OCI-LY3 (cell line): ENCODE measurements at regions not wholly inside any gene's neighbourhood (a gene's known extent, or its start where the extent isn't known, plus 50 kb on each side); places are given as distances from the start of the nearest gene placed in this dataset.

ENCODE experiments used
- H2AFZ ChIP-seq: fragments of 200-600, 300-600 bp; shearing (Covaris generic); 2 replicates; pipeline ENCODE4 v1.6.0; 2014; ENCODE audit warnings: antibody characterized with exemption, low read depth, low read length
- H3K27ac ChIP-seq: fragments of 200-600, 300-600 bp; sonication (generic); 2 replicates; pipeline ENCODE4 v1.5.1; 2014; ENCODE audit warnings: mild to moderate bottlenecking, low read length, moderate library complexity, mixed read lengths
- H3K27me3 ChIP-seq: fragments of 200-600, 300-600 bp; sonication (generic); 2 replicates; pipeline ENCODE4 v1.6.1; 2014; ENCODE audit warnings: low read depth, low read length, mixed read lengths
- H3K36me3 ChIP-seq: fragments of 200-600, 300-600 bp; sonication (generic); replicated peaks from 2 replicates; pipeline ENCODE3; 2014; ENCODE audit warnings: low read depth, low read length, mixed read lengths
- H3K4me1 ChIP-seq: fragments of 300-600, 200-600 bp; sonication (generic); 2 replicates; pipeline ENCODE4 v1.6.1; 2014; ENCODE audit warnings: low read length, mixed read lengths
- H3K4me2 ChIP-seq: fragments of 200-600, 300-600 bp; sonication (generic); 2 replicates; pipeline ENCODE4 v1.6.1; 2014; ENCODE audit warnings: low read length, mixed read lengths
- H3K4me3 ChIP-seq: fragments of 300-600, 200-600 bp; sonication (generic); 2 replicates; pipeline ENCODE4 v1.5.1; 2014; ENCODE audit warnings: antibody characterized with exemption, mild to moderate bottlenecking, low read length, moderate library complexity
- H3K79me2 ChIP-seq: fragments of 300-600, 200-600 bp; shearing (Covaris generic); 2 replicates; pipeline ENCODE4 v1.6.1; 2014; ENCODE audit warnings: mild to moderate bottlenecking, low read length, mixed read lengths
- H3K9ac ChIP-seq: fragments of 300-600, 200-600 bp; shearing (Covaris generic); 2 replicates; pipeline ENCODE4 v1.6.0; 2014; ENCODE audit warnings: mild to moderate bottlenecking, low read length, moderate library complexity
- H3K9me3 ChIP-seq: fragments of 200-600, 300-600 bp; shearing (Covaris generic); 2 replicates; pipeline ENCODE4 v1.6.1; 2014; ENCODE audit warnings: low read length, mixed read lengths; ENCODE audit not compliant: insufficient read depth
- H4K20me1 ChIP-seq: fragments of 200-600, 300-600 bp; sonication (generic); 2 replicates; pipeline ENCODE4 v1.6.1; 2016; ENCODE audit warnings: low read length, mixed read lengths; ENCODE audit not compliant: insufficient read depth
- EZH2phosphoT487 ChIP-seq: fragments of 200-600 bp; shearing (Covaris generic); IDR thresholded peaks from 2 replicates; pipeline ENCODE4 v1.6.1; 2018; ENCODE audit warnings: antibody characterized with exemption, mixed run types, low read depth
- TF ChIP-seq, protein P1 (sequence below): fragments of 200-600, 300-600 bp; sonication (generic); IDR thresholded peaks from 2 replicates; pipeline ENCODE4 v1.5.1; 2014; ENCODE audit warnings: antibody characterized with exemption, low read length, low read depth

GRCh38 chr12:67855103-67855502 is 134.1 kb upstream of the IFNG-AS1 start:
- Histone ChIP-seq H3K27ac (no peak overlapping the region), H4K20me1 (no peaks in the 10 kb centered on the region), H3K79me2 (no peaks in the 10 kb centered on the region), H3K4me1 (no peaks in the 10 kb centered on the region), H3K9me3 (no peaks in the 10 kb centered on the region), H3K27me3 (no peaks in the 10 kb centered on the region; the same call in none of the 2 replicates), H2AFZ (no peak overlapping the region), H3K4me3 (no peak overlapping the region), H3K9ac (no peak overlapping the region), H3K4me2 (no peak overlapping the region), H3K36me3 (no peaks in the 10 kb centered on the region)
- TF ChIP-seq, protein P1, sequence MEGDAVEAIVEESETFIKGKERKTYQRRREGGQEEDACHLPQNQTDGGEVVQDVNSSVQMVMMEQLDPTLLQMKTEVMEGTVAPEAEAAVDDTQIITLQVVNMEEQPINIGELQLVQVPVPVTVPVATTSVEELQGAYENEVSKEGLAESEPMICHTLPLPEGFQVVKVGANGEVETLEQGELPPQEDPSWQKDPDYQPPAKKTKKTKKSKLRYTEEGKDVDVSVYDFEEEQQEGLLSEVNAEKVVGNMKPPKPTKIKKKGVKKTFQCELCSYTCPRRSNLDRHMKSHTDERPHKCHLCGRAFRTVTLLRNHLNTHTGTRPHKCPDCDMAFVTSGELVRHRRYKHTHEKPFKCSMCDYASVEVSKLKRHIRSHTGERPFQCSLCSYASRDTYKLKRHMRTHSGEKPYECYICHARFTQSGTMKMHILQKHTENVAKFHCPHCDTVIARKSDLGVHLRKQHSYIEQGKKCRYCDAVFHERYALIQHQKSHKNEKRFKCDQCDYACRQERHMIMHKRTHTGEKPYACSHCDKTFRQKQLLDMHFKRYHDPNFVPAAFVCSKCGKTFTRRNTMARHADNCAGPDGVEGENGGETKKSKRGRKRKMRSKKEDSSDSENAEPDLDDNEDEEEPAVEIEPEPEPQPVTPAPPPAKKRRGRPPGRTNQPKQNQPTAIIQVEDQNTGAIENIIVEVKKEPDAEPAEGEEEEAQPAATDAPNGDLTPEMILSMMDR = no peak
- TF ChIP-seq EZH2phosphoT487 = no peak

DNA sequence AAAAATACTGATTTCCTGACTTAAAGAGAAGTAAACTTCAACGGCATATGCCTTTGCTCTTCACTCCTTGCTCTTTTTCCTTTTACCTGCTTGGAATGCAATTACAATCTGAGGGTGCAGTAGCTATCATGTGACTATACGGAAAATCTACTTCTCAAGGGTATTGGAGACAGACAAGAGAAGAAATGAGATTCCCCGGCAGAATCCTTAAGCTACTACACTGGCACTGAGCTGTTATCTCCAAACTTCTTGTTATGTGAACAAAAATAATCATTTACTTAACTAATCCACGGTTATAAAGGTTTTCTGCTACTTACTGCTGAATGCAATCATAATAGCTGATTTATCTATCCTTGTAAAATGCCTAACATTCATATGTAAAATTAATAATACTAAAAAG is 118.0 kb upstream of the IFNG-AS1 start:
- TF ChIP-seq, protein P1 = no peak
- no peak for TF ChIP-seq EZH2phosphoT487
- Histone ChIP-seq H3K9me3 (no peaks in the 10 kb centered on the region; the same call in 1 of the 2 replicates), H3K4me2 (no peak overlapping the region), H3K27me3 (no peaks in the 10 kb centered on the region), H3K79me2 (no peaks in the 10 kb centered on the region), H3K9ac (no peak overlapping the region), H2AFZ (no peak overlapping the region), H4K20me1 (no peaks in the 10 kb centered on the region), H3K27ac (no peak overlapping the region), H3K36me3 (no peaks in the 10 kb centered on the region), H3K4me3 (no peak overlapping the region), H3K4me1 (no peaks in the 10 kb centered on the region)

DNA sequence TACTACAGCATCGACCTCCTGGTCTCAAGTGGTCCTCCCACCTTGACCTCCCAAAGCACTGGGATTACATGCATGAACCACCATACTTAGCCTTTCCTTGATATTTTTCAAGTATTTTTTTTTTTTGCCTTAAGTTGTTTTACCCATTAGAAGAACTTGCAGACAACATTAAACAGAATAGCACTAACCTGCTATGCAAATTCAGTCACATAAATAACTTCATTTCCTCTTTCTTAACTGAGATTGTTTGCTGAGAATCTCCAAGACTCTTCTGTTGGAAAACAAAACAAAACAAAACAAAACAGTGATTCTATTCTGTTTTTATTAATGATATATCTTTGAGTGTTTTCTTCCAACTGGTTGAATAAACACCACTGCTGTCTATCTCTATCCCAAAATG is 115.9 kb upstream of the IFNG-AS1 start:
- H4K20me1 ChIP-seq = no peaks in the 10 kb centered on the region
- H3K36me3 ChIP-seq = no peaks in the 10 kb centered on the region
- H3K4me2 ChIP-seq = no peak overlapping the region
- H3K79me2 ChIP-seq = no peaks in the 10 kb centered on the region
- H3K27me3 ChIP-seq = no peaks in the 10 kb centered on the region
- H2AFZ ChIP-seq = no peak overlapping the region
- no peaks in the 10 kb centered on the region for H3K4me1 ChIP-seq
- no peak overlapping the region for H3K4me3 ChIP-seq
- H3K9ac ChIP-seq = no peak overlapping the region
- H3K9me3 ChIP-seq = no peaks in the 10 kb centered on the region; the same call in 1 of the 2 replicates
- TF ChIP-seq, protein P1 = no peak
- no peak overlapping the region for H3K27ac ChIP-seq

DNA sequence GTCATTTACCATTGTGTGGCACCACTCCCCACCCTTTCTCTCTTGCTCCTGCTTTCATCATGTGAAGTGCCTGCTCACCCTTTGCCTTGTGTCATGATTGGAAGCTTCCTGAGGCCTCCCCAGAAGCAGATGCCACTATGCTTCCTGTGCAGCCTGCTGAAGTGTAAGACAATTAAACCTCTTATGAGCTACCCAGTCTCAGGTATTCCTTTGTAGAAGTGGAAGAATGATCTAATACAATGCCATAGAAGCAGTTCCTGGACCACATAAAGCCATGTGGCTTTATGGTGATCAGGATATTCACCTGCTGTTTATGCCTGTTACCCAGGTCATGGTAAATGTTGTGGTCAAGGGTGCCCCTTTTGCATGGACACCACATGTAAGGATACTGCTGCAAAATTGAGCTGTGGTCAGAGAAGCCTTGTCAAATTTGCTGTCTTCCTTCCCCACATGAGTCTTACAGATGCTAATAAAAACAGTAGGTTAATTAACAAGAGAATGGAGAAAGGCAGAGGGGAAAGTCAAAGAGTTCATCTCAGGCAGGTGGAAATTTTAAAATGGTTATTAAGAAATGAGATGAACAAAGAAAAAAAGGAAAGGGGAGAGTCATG is 112.8 kb upstream of the IFNG-AS1 start:
- no peak overlapping the region for H3K4me2 ChIP-seq
- no peaks in the 10 kb centered on the region for H3K4me1 ChIP-seq
- no peak overlapping the region for H3K4me3 ChIP-seq
- no peak for TF ChIP-seq EZH2phosphoT487
- TF ChIP-seq, protein P1 = no peak
- H4K20me1 ChIP-seq = no peaks in the 10 kb centered on the region
- H3K9ac ChIP-seq = no peak overlapping the region
- H3K36me3 ChIP-seq = no peaks in the 10 kb centered on the region
- no peaks in the 10 kb centered on the region for H3K9me3 ChIP-seq
- no peak overlapping the region for H2AFZ ChIP-seq
- no peaks in the 10 kb centered on the region for H3K79me2 ChIP-seq
- no peak overlapping the region for H3K27ac ChIP-seq
- no peaks in the 10 kb centered on the region for H3K27me3 ChIP-seq
